Heart right ventricle (tissue), 16 donors: ENCODE measurements at regions not wholly inside any gene's neighbourhood (a gene's known extent, or its start where the extent isn't known, plus 50 kb on each side); places are given as distances from the start of the nearest gene placed in this dataset.

Source experiments
- ATAC-seq, 8 donors: fragments of 200-7000 bp; cut with Tn5 transposase; one replicate each; pipeline ENCODE4 v1.9.1; 2020; ENCODE audit warnings: mild to moderate bottlenecking in 8 of 8, moderate library complexity in 8 of 8, moderate number of reproducible peaks in 1 of 8
- DNase-seq, 2 donors: peaks; one replicate each; pipeline ENCODE4 v3.0.0-alpha.2; 2020
- H3K27ac ChIP-seq, 10 donors: fragments of 200-600 bp; sonication (generic) in 2 of 10; one replicate each; pipeline versions ENCODE4 v1.5.0 to v1.8.0; 2020 to 2022; ENCODE audit warnings: mild to moderate bottlenecking in 3 of 10
- H3K27me3 ChIP-seq, 7 donors: fragments of 200-600 bp; one replicate each; pipeline ENCODE4 v1.8.0; 2021 to 2022; ENCODE audit warnings: mild to moderate bottlenecking in 2 of 7
- H3K36me3 ChIP-seq, 9 donors: fragments of 200-600 bp; sonication (generic) in 1 of 9; one replicate each; pipeline versions ENCODE4 v1.5.0 to v1.8.0; 2020 to 2022; ENCODE audit warnings: mild to moderate bottlenecking in 2 of 9
- H3K4me1 ChIP-seq, 9 donors: fragments of 200-600 bp; sonication (generic) in 1 of 9; one replicate each; pipeline versions ENCODE4 v1.5.0 to v1.8.0; 2020 to 2022; ENCODE audit warnings: mild to moderate bottlenecking in 4 of 9
- H3K4me3 ChIP-seq, 10 donors: fragments of 200-600 bp; sonication (generic) in 2 of 10; one replicate each; pipeline versions ENCODE4 v1.5.0 to v1.8.0; 2020 to 2022; ENCODE audit warnings: mild to moderate bottlenecking in 7 of 10, moderate library complexity in 2 of 10
- H3K9me3 ChIP-seq, 11 donors: fragments of 200-600 bp in 10 of 11; sonication (generic) in 2 of 11; one replicate each; pipeline versions ENCODE4 v1.5.0 to v1.8.0; 2013 to 2022; ENCODE audit warnings: mild to moderate bottlenecking in 2 of 11, control low read depth in 1 of 11, moderate library complexity in 1 of 11
- CTCF ChIP-seq, 9 donors: fragments of 200-600 bp; sonication (generic) in 2 of 9; IDR thresholded peaks; one replicate each; pipeline versions ENCODE4 v1.5.0 to v1.8.0; 2021 to 2022; ENCODE audit warnings: antibody characterized with exemption in 9 of 9, mild to moderate bottlenecking in 5 of 9, moderate library complexity in 1 of 9
- WGBS, 2 donors: extraction: QIAGEN DNeasy Blood & Tissue Kit; methylation state at CpG; one replicate each; pipeline ENCODE4 v1.1.7; 2013; ENCODE audit warnings: inconsistent platforms in 1 of 2; 5-methylcytosine and 5-hydroxymethylcytosine counted together
- intact Hi-C, 10 donors: fragments of 100-400 bp; cut with DNase I; formaldehyde crosslinking; loops; one replicate each; pipeline versions ENCODE4 v1.11.1 to v1.14.2; 2022
- donor health status: Arrhythmogenic right ventricular cardiomyopathy.
- donor health status: ischemic (EF 13 %, LVEDD 7.1; RV severe dilation, severe dysfunction).
- donor health status: healthy with polysubstance abuse.
- donor health status: DM: no; HTN: yes; CAD: no.
- donor health status: DM: no; HTN: no; CAD: no.
- donor health status: ischemic (EF 25% LVEDD 6.9; RV normal size, moderate dysfunction).
- donor health status: ischemic (EF 25% LVEDD 5.7; RV mildly dilated, moderate dysfunction).
- donor health status: healthy.
- donor health status: DM: yes; HTN: yes; CAD: no.
- donor health status: Ischemic cardiomyopathy.
- donor health status: ischemic (EF 35%, LVEDD 5.7; RV mildly dilated, moderate dysfunction).
- donor health status: nonischemic (EF 11% LVEDD 7.7; RV severe dilation, severe dysfunction).
- donor health status: DM: yes; HTN: yes; CAD: no.
- donor health status: PGD.
- donor health status: ischemic (EF 29% LVEDD 5.4; RV normal size, mild dysfunction).
- donor health status: nonischemic (EF 23%, LVEDD 6.1; RV moderate dilation, normal function).

- WGBS, 2 donors, result 47 to 55% methylated on average over 6 of the region's 6 CpGs
- DNase-seq, result no peak
- Histone ChIP-seq H3K4me1 (peaks cover 0 to 10% (median 0%) of the 10 kb centered on the region in 9 donors), H3K27ac (no peak overlapping the region), H3K9me3 (no peaks in the 10 kb centered on the region), H3K27me3 (peaks cover 0 to 77% (median 6%) of the 10 kb centered on the region in 7 donors), H3K4me3 (no peak overlapping the region), H3K36me3 (no peaks in the 10 kb centered on the region)
- intact Hi-C loops, result loop anchor here in 1 of 10 donors (5.0 kb wide), 1 partner anchor 461 kb away; no protein-coding TSS in a partner anchor
- ATAC-seq, result peak in 2 of 8 donors; percentile 20 to 26
- TF ChIP-seq CTCF (IDR thresholded peaks at IDR 0.05), result no peak
Measured at GRCh38 chr21:38671773-38672172, 134.0 kb upstream of the ETS2 start.

GRCh38 chr21:38675182-38675824 is 130.4 kb upstream of the ETS2 start:
- no peak overlapping the region for H3K27ac ChIP-seq
- no peaks in the 10 kb centered on the region for H3K36me3 ChIP-seq
- no peak for DNase-seq
- no peak for ATAC-seq
- intact Hi-C loops, result no loop called here
- no peaks in the 10 kb centered on the region for H3K9me3 ChIP-seq
- H3K27me3 ChIP-seq, result peaks cover 0 to 81% (median 8%) of the 10 kb centered on the region in 7 donors
- H3K4me3 ChIP-seq, result no peak overlapping the region
- WGBS, 2 donors, result 85 to 87% methylated on average over 22 of the region's 22 CpGs
- peaks cover 0 to 22% (median 11%) of the 10 kb centered on the region in 9 donors for H3K4me1 ChIP-seq
- no peak for TF ChIP-seq CTCF (IDR thresholded peaks at IDR 0.05)

GRCh38 chr21:38678827-38679226 is 126.9 kb upstream of the ETS2 start:
- no peak for TF ChIP-seq CTCF (IDR thresholded peaks at IDR 0.05)
- H3K27ac ChIP-seq, result peak overlapping the region in 2 of 10 donors; percentile 30 to 31
- intact Hi-C loops, result no loop called here
- ATAC-seq (no peak), DNase-seq (no peak)
- H3K4me1 ChIP-seq, result peaks cover 0 to 19% (median 10%) of the 10 kb centered on the region in 9 donors
- no peaks in the 10 kb centered on the region for H3K36me3 ChIP-seq
- peaks cover 0 to 85% (median 8%) of the 10 kb centered on the region in 7 donors for H3K27me3 ChIP-seq
- no peak overlapping the region for H3K4me3 ChIP-seq
- peaks cover 0 to 7% (median 0%) of the 10 kb centered on the region in 11 donors for H3K9me3 ChIP-seq

- intact Hi-C loops, result no loop called here
- no peak for TF ChIP-seq CTCF (IDR thresholded peaks at IDR 0.05)
- H3K36me3 ChIP-seq, result no peaks in the 10 kb centered on the region
- H3K27me3 ChIP-seq, result peaks cover 0 to 85% (median 8%) of the 10 kb centered on the region in 7 donors
- peaks cover 0 to 19% (median 10%) of the 10 kb centered on the region in 9 donors for H3K4me1 ChIP-seq
- peak in 1 of 2 donors; percentile 12 for DNase-seq
- peaks cover 0 to 7% (median 0%) of the 10 kb centered on the region in 11 donors for H3K9me3 ChIP-seq
- WGBS, 2 donors, result 37 to 57% methylated on average over 4 of the region's 4 CpGs
- peak in 6 of 8 donors; percentile 25 to 84 (median 68) for ATAC-seq
- no peak overlapping the region for H3K4me3 ChIP-seq
- H3K27ac ChIP-seq, result peak overlapping the region in 3 of 10 donors; percentile 12 to 31 (median 30)
Measured at GRCh38 chr21:38679534-38679933, 126.2 kb upstream of the ETS2 start.
